NB4 (cell line): ENCODE measurements at regions not wholly inside any gene's neighbourhood (a gene's known extent, or its start where the extent isn't known, plus 50 kb on each side); places are given as distances from the start of the nearest gene placed in this dataset.

Experiments
- TF ChIP-seq, protein P1 (sequence below): IDR thresholded peaks from one replicate; pipeline ENCODE4 v1.5.1; 2012; ENCODE audit warnings: low read depth, low read length
- TF ChIP-seq, protein P2 (sequence below): IDR thresholded peaks from 2 replicates; pipeline ENCODE4 v1.6.1; 2011; ENCODE audit warnings: low read depth, low read length

DNA sequence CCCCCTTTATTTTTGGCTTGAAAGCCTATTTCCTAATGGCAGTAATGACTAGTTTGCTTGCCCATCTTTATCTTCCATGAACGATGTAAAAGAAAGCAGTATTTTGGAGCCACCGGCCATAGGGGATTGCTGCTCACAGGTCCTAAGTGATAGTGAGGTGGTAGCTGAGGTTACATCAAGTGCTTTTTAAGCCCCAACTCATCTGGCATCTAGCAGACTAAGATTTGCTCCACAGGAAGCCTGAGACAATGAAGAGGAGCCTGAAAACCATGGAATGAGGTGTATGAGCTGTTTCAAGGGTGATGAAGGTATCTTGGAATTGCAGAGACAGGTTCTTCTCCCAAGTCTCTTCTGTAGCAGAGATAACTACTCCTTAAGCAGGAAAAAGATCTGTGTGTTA is 496.3 kb downstream of the XPNPEP1 start:
- TF ChIP-seq, protein P1, sequence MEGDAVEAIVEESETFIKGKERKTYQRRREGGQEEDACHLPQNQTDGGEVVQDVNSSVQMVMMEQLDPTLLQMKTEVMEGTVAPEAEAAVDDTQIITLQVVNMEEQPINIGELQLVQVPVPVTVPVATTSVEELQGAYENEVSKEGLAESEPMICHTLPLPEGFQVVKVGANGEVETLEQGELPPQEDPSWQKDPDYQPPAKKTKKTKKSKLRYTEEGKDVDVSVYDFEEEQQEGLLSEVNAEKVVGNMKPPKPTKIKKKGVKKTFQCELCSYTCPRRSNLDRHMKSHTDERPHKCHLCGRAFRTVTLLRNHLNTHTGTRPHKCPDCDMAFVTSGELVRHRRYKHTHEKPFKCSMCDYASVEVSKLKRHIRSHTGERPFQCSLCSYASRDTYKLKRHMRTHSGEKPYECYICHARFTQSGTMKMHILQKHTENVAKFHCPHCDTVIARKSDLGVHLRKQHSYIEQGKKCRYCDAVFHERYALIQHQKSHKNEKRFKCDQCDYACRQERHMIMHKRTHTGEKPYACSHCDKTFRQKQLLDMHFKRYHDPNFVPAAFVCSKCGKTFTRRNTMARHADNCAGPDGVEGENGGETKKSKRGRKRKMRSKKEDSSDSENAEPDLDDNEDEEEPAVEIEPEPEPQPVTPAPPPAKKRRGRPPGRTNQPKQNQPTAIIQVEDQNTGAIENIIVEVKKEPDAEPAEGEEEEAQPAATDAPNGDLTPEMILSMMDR: no peak
- TF ChIP-seq, protein P2, sequence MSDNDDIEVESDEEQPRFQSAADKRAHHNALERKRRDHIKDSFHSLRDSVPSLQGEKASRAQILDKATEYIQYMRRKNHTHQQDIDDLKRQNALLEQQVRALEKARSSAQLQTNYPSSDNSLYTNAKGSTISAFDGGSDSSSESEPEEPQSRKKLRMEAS: no peak
